ENCODE measurements at regions not wholly inside any gene's neighbourhood (a gene's known extent, or its start where the extent isn't known, plus 50 kb on each side); places are given as distances from the start of the nearest gene placed in this dataset.

DNA sequence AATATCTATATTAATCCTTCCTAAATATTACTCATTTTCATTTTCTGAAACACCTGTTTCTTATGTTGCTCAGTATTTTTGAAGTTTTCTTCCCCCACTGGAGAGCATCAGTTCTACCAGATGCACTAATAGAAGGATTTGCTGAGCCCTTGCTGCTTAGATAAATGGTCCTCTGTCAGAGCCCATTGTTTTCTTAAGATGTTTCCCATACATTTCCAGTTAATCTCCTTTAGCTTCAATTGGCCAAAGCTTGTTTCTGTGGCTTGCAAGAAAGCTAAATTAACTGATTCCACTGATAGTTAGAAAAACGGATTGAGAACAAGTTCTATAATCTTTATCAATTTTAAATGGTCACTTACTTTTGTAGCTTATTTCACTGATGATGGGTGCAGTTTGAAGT, 1425.5 kb downstream of the PCDH18 start:
- H3K9me3 ChIP-seq: no peaks in the 10 kb centered on the region
- no peak overlapping the region for H3K27ac ChIP-seq
- no peaks in the 10 kb centered on the region for H3K4me1 ChIP-seq
- WGBS, 5 donors: 25 to 46% (median 31%) methylated on average over 1 of the region's 1 CpG
- no peak overlapping the region for H3K4me3 ChIP-seq
- no peak for TF ChIP-seq POLR2A (IDR thresholded peaks at IDR 0.05)
- no peak for TF ChIP-seq EP300 (IDR thresholded peaks at IDR 0.05)
- TF ChIP-seq, protein P1, sequence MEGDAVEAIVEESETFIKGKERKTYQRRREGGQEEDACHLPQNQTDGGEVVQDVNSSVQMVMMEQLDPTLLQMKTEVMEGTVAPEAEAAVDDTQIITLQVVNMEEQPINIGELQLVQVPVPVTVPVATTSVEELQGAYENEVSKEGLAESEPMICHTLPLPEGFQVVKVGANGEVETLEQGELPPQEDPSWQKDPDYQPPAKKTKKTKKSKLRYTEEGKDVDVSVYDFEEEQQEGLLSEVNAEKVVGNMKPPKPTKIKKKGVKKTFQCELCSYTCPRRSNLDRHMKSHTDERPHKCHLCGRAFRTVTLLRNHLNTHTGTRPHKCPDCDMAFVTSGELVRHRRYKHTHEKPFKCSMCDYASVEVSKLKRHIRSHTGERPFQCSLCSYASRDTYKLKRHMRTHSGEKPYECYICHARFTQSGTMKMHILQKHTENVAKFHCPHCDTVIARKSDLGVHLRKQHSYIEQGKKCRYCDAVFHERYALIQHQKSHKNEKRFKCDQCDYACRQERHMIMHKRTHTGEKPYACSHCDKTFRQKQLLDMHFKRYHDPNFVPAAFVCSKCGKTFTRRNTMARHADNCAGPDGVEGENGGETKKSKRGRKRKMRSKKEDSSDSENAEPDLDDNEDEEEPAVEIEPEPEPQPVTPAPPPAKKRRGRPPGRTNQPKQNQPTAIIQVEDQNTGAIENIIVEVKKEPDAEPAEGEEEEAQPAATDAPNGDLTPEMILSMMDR (IDR thresholded peaks at IDR 0.05): no peak
- no peak for TF ChIP-seq POLR2AphosphoS5 (IDR thresholded peaks at IDR 0.05)
- DNase-seq: no peak
- no peaks in the 10 kb centered on the region for H3K27me3 ChIP-seq
- intact Hi-C loops (cut with DNase I; ENCODE audit: low total_unique reads): no loop called here
- H3K36me3 ChIP-seq: no peaks in the 10 kb centered on the region

DNA sequence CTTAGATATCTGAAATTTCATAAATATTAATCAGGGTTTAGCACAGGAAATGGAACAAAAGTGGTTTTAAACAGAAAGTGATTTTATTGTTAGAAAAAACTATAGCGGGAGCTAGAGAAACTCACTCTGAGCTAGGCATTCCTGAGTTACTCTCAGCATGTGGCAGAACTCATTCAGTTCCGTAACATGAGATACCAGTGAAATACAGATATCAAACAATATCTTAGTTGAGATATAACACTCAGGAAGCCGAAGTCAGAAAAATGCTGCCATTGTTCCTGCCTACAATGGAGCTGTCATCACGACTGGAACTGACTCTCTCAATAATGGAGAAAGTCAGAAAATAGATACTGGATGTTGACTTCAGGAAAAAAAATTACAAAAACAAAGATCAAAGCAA, 1428.7 kb downstream of the PCDH18 start:
- Histone ChIP-seq H3K9me3 (peaks cover 0 to 6% (median 0%) of the 10 kb centered on the region in 4 donors), H3K36me3 (no peaks in the 10 kb centered on the region), H3K4me1 (no peaks in the 10 kb centered on the region), H3K27me3 (no peaks in the 10 kb centered on the region), H3K27ac (no peak overlapping the region), H3K4me3 (no peak overlapping the region)
- DNase-seq: no peak
- intact Hi-C loops (cut with DNase I; ENCODE audit: low total_unique reads): no loop called here
- 32 to 56% (median 41%) methylated on average over 4 of the region's 4 CpGs for WGBS, 5 donors
- TF ChIP-seq POLR2AphosphoS5 (IDR thresholded peaks at IDR 0.05): no peak
- TF ChIP-seq, protein P1 (IDR thresholded peaks at IDR 0.05): no peak

DNA sequence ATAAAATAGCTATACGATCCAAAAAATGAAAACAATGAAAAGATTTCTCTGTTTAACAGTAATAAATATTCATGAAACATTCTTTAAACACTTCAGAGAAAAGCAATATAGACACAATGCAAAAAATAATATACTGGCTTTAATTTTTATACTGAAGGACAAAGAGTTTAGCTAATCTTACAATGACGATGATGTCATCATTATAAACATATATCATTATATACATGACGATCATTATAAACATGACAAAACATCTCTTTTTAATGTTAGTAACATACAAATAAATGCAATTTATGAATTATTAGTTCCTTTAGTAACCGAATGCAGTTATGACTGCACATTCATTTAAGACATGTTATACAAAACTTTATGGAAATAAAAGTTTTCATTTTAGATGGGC, 1434.6 kb downstream of the PCDH18 start:
- intact Hi-C loops (cut with DNase I; ENCODE audit: low total_unique reads): no loop called here
- WGBS, 5 donors: 74 to 87% (median 81%) methylated on average over 4 of the region's 4 CpGs
- DNase-seq: no peak

DNA sequence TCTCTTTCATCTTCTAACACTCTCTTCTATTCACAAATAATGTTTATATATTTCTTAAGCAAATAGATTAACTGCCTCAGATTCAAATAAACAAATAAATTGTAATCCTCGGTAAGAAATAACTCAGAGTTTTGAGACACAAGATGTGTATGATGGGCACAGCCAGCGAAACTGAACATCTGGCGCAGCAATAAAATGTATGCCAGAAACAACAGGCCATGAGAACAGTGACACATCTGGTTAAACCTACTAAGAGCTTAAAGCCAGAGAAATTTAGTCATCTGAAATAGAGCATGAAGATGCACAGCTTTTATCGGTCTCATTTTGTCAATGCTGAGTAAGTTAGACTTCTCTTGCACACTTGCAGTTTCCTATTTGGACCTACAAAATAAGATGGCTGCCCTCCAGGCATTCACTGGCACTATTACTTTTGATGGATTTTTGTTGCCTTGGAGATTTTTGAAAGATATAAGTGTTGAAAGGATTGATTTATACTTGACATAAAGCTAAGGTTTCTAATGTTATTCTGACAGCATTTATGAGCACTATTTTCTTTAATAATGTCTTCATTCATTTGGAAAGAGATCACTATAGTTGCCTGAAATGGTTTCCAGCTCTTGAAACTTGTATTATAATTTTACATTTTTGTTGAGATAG, 1444.0 kb downstream of the PCDH18 start:
- TF ChIP-seq, protein P1 (IDR thresholded peaks at IDR 0.05): no peak
- TF ChIP-seq POLR2AphosphoS5 (IDR thresholded peaks at IDR 0.05) (no peak), EP300 (IDR thresholded peaks at IDR 0.05) (no peak), POLR2A (IDR thresholded peaks at IDR 0.05) (no peak)
- intact Hi-C loops (cut with DNase I; ENCODE audit: low total_unique reads): no loop called here
- H3K4me3 ChIP-seq: no peak overlapping the region
- H3K36me3 ChIP-seq: no peaks in the 10 kb centered on the region
- no peak overlapping the region for H3K27ac ChIP-seq
- DNase-seq: no peak
- no peaks in the 10 kb centered on the region for H3K4me1 ChIP-seq
- no peaks in the 10 kb centered on the region for H3K27me3 ChIP-seq
- no peaks in the 10 kb centered on the region for H3K9me3 ChIP-seq
- 66 to 75% (median 71%) methylated on average over 4 of the region's 4 CpGs for WGBS, 5 donors

More for the DNA sequence above, 1434.6 kb downstream of the PCDH18 start:
- no peak for TF ChIP-seq EP300 (IDR thresholded peaks at IDR 0.05)
- TF ChIP-seq POLR2AphosphoS5 (IDR thresholded peaks at IDR 0.05): no peak
- TF ChIP-seq POLR2A (IDR thresholded peaks at IDR 0.05): no peak
- TF ChIP-seq, protein P1 (IDR thresholded peaks at IDR 0.05): no peak
- Histone ChIP-seq H3K4me3 (no peak overlapping the region), H3K27ac (no peak overlapping the region), H3K4me1 (no peaks in the 10 kb centered on the region), H3K9me3 (peaks cover 0 to 6% (median 0%) of the 10 kb centered on the region in 4 donors), H3K27me3 (no peaks in the 10 kb centered on the region), H3K36me3 (no peaks in the 10 kb centered on the region)

Measured in stomach (tissue), 8 donors.